GM06990 (cell line): ENCODE measurements at regions not wholly inside any gene's neighbourhood (a gene's known extent, or its start where the extent isn't known, plus 50 kb on each side); places are given as distances from the start of the nearest gene placed in this dataset.

Source experiments
- DNase-seq: peaks from one replicate; pipeline ENCODE4 v3.0.0-alpha.2; 2011; ENCODE audit not compliant: insufficient read length; ENCODE audit errors: extremely low read depth
- H3K27me3 ChIP-seq: replicated peaks from 2 replicates; pipeline ENCODE4 v1.6.0; 2011; ENCODE audit warnings: low read length; ENCODE audit not compliant: control insufficient read depth, insufficient read depth
- H3K36me3 ChIP-seq: 2 replicates; pipeline ENCODE4 v1.5.1; 2011; ENCODE audit warnings: low read length; ENCODE audit not compliant: control insufficient read depth, insufficient read depth
- H3K4me3 ChIP-seq: replicated peaks from 2 replicates; pipeline ENCODE4 v1.5.1; 2011; ENCODE audit warnings: low read depth, mild to moderate bottlenecking, control low read depth, low read length
- CTCF ChIP-seq: IDR thresholded peaks from 2 replicates; pipeline ENCODE4 v1.5.1; 2011; ENCODE audit warnings: low read length, control low read depth, mild to moderate bottlenecking, inconsistent platforms; ENCODE audit not compliant: insufficient read depth, poor library complexity, severe bottlenecking

GRCh38 chr2:41527525-41528323 lies 520.1 kb upstream of the PKDCC start:
- Histone ChIP-seq H3K36me3 (no peaks in the 10 kb centered on the region), H3K27me3 (no peaks in the 10 kb centered on the region), H3K4me3 (no peak overlapping the region)
- no peak for TF ChIP-seq CTCF
- no peak for DNase-seq

GRCh38 chr2:41535575-41535974 lies 512.2 kb upstream of the PKDCC start:
- H3K27me3 ChIP-seq, result no peaks in the 10 kb centered on the region
- no peak for DNase-seq
- H3K36me3 ChIP-seq, result no peaks in the 10 kb centered on the region
- no peak for TF ChIP-seq CTCF
- no peak overlapping the region for H3K4me3 ChIP-seq

- Histone ChIP-seq H3K4me3 (no peak overlapping the region), H3K27me3 (no peaks in the 10 kb centered on the region), H3K36me3 (no peaks in the 10 kb centered on the region)
- DNase-seq, result no peak
- no peak for TF ChIP-seq CTCF
Measured at GRCh38 chr2:41540272-41540998, 507.4 kb upstream of the PKDCC start.

GRCh38 chr2:41543726-41544125 lies 504.1 kb upstream of the PKDCC start:
- no peak for DNase-seq
- TF ChIP-seq CTCF, result no peak

GRCh38 chr2:41544709-41545108 lies 503.1 kb upstream of the PKDCC start:
- H3K4me3 ChIP-seq, result no peak overlapping the region
- DNase-seq, result no peak
- no peak for TF ChIP-seq CTCF
- no peaks in the 10 kb centered on the region for H3K27me3 ChIP-seq
- no peaks in the 10 kb centered on the region for H3K36me3 ChIP-seq

More at GRCh38 chr2:41543726-41544125, 504.1 kb upstream of the PKDCC start:
- Histone ChIP-seq H3K27me3 (no peaks in the 10 kb centered on the region), H3K4me3 (no peak overlapping the region), H3K36me3 (no peaks in the 10 kb centered on the region)
